ENCODE measurements at regions not wholly inside any gene's neighbourhood (a gene's known extent, or its start where the extent isn't known, plus 50 kb on each side); places are given as distances from the start of the nearest gene placed in this dataset.

DNA sequence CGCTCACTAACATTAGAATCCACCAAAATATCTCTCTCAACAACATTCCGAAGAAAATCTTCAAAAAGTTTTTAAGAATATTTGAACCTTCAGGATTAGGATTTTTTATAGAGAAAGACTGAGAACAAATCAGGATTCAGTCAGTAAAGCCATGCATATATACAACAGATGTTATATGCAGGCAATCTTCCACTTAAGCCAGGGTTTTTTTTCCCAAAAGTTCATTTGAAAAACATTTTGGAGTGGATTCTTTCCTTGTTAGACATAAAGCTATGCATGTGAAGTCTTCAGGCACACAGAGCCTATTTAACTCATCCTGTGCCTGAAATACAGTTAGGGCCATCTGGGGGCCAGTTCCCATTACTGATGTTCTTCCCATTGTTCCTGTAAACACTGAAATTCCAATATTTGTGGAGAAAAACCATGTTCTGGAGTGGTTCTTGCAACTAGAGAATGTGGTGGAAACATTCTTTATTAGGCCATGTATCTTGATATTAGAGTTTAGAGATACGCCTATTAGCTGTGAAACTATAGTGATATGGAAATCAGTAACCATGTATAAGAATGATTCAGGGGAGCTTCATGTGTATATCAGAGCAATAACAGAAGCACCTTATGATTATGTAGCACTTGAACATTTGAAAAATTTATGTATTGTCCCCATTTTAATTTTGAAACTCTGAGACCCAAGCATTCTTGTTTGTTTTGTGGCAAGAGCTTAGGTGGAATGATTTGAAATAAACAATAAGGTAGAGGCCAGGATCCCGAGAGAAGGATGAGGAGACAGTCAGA, 61.7 kb downstream of the PLEKHG1 start:
- FAIRE-seq = no peak
- no peaks in the 10 kb centered on the region for H3K36me3 ChIP-seq (ENCODE audit: insufficient read depth, low read length)
- peaks cover 9% of the 10 kb centered on the region for H3K36me3 Mint-ChIP-seq (ENCODE audit: low read depth, unreplicated experiment)
- no peaks in the 10 kb centered on the region for H3K79me2 ChIP-seq (ENCODE audit: insufficient read depth, low read length)
- H3K4me1 ChIP-seq (ENCODE audit: insufficient read depth, low read length) = no peaks in the 10 kb centered on the region
- H3K9ac ChIP-seq (ENCODE audit: low read length) = no peak overlapping the region
- H2AFZ ChIP-seq (ENCODE audit: low read depth, low read length) = no peak overlapping the region
- no peaks in the 10 kb centered on the region for H3K27me3 ChIP-seq (ENCODE audit: insufficient read depth, low read length)
- no peaks in the 10 kb centered on the region for H3K27me3 Mint-ChIP-seq (ENCODE audit: low read depth, unreplicated experiment)
- no peaks in the 10 kb centered on the region for H4K20me1 ChIP-seq (ENCODE audit: insufficient read depth, low read length)
- no peak for DNase-seq (ENCODE audit: low read depth)
- H3K9me3 Mint-ChIP-seq (ENCODE audit: unreplicated experiment) = no peaks in the 10 kb centered on the region
- H3K4me1 Mint-ChIP-seq (ENCODE audit: low read depth, unreplicated experiment) = no peaks in the 10 kb centered on the region
- no peak overlapping the region for H3K27ac Mint-ChIP-seq (ENCODE audit: unreplicated experiment)
- no peak overlapping the region for H3K27ac ChIP-seq (ENCODE audit: low read depth, low read length)
- H3K9me3 ChIP-seq (ENCODE audit: insufficient read depth, low read depth, low read length) = no peaks in the 10 kb centered on the region
- no peak overlapping the region for H3K4me3 ChIP-seq (ENCODE audit: insufficient read depth, low read depth, low read length)
- no peak overlapping the region for H3K4me2 ChIP-seq (ENCODE audit: low read length)
- no peak for TF ChIP-seq EZH2 (IDR thresholded peaks at IDR 0.05; ENCODE audit: insufficient read depth, low read length)
- TF ChIP-seq, protein P1, sequence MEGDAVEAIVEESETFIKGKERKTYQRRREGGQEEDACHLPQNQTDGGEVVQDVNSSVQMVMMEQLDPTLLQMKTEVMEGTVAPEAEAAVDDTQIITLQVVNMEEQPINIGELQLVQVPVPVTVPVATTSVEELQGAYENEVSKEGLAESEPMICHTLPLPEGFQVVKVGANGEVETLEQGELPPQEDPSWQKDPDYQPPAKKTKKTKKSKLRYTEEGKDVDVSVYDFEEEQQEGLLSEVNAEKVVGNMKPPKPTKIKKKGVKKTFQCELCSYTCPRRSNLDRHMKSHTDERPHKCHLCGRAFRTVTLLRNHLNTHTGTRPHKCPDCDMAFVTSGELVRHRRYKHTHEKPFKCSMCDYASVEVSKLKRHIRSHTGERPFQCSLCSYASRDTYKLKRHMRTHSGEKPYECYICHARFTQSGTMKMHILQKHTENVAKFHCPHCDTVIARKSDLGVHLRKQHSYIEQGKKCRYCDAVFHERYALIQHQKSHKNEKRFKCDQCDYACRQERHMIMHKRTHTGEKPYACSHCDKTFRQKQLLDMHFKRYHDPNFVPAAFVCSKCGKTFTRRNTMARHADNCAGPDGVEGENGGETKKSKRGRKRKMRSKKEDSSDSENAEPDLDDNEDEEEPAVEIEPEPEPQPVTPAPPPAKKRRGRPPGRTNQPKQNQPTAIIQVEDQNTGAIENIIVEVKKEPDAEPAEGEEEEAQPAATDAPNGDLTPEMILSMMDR (IDR thresholded peaks at IDR 0.05; ENCODE audit: insufficient read depth, low read depth, low read length) = no peak
- no peak overlapping the region for H3K4me3 Mint-ChIP-seq (ENCODE audit: unreplicated experiment)

DNA sequence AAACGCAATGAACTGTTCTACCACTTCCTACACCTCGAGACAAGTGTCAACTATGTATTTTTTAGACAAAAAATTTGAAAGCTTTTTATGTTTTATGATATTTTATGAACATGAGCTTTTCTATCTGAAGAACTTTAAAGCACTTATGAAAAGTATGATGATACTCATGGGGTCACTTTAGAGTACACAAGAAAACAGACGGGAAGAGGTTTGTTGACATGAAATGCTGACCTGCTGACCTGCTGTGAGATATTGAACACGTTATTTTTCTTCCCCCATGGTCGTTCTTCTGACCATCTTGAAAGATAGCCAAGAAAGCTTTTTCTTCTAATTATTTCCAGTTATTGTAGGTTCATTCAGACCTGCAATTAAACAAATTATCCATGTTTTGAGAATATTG, 63.1 kb downstream of the PLEKHG1 start:
- H3K9ac ChIP-seq (ENCODE audit: low read length) = no peak overlapping the region

More for the DNA sequence above, 63.1 kb downstream of the PLEKHG1 start:
- H3K27me3 Mint-ChIP-seq (ENCODE audit: low read depth, unreplicated experiment) = no peaks in the 10 kb centered on the region
- no peak overlapping the region for H3K4me3 ChIP-seq (ENCODE audit: insufficient read depth, low read depth, low read length)
- no peak for FAIRE-seq
- no peak overlapping the region for H3K4me3 Mint-ChIP-seq (ENCODE audit: unreplicated experiment)
- peaks cover under 1% of the 10 kb centered on the region for H3K4me1 ChIP-seq (ENCODE audit: insufficient read depth, low read length)
- peaks cover 3% of the 10 kb centered on the region for H3K4me1 Mint-ChIP-seq (ENCODE audit: low read depth, unreplicated experiment)
- no peak for TF ChIP-seq EZH2 (IDR thresholded peaks at IDR 0.05; ENCODE audit: insufficient read depth, low read length)
- TF ChIP-seq, protein P1 (IDR thresholded peaks at IDR 0.05; ENCODE audit: insufficient read depth, low read depth, low read length) = no peak
- no peaks in the 10 kb centered on the region for H3K27me3 ChIP-seq (ENCODE audit: insufficient read depth, low read length)
- H4K20me1 ChIP-seq (ENCODE audit: insufficient read depth, low read length) = no peaks in the 10 kb centered on the region
- H3K27ac Mint-ChIP-seq (ENCODE audit: unreplicated experiment) = no peak overlapping the region
- no peak for DNase-seq (ENCODE audit: low read depth)
- H3K9me3 ChIP-seq (ENCODE audit: insufficient read depth, low read depth, low read length) = no peaks in the 10 kb centered on the region
- no peak overlapping the region for H3K27ac ChIP-seq (ENCODE audit: low read depth, low read length)
- H3K9me3 Mint-ChIP-seq (ENCODE audit: unreplicated experiment) = no peaks in the 10 kb centered on the region
- H3K36me3 Mint-ChIP-seq (ENCODE audit: low read depth, unreplicated experiment) = peaks cover 9% of the 10 kb centered on the region
- H3K4me2 ChIP-seq (ENCODE audit: low read length) = no peak overlapping the region
- H3K36me3 ChIP-seq (ENCODE audit: insufficient read depth, low read length) = no peaks in the 10 kb centered on the region
- H2AFZ ChIP-seq (ENCODE audit: low read depth, low read length) = no peak overlapping the region
- no peaks in the 10 kb centered on the region for H3K79me2 ChIP-seq (ENCODE audit: insufficient read depth, low read length)
